NOMO-1 treated with dmso at 0.1 percent for 144 hours (cell line): ENCODE measurements at regions not wholly inside any gene's neighbourhood (a gene's known extent, or its start where the extent isn't known, plus 50 kb on each side); places are given as distances from the start of the nearest gene placed in this dataset.

Experiments used
- DNase-seq: peaks from one replicate; lab custom pipeline; 2025; ENCODE audit not compliant: unreplicated experiment; lab: John Stamatoyannopoulos, UW

DNA sequence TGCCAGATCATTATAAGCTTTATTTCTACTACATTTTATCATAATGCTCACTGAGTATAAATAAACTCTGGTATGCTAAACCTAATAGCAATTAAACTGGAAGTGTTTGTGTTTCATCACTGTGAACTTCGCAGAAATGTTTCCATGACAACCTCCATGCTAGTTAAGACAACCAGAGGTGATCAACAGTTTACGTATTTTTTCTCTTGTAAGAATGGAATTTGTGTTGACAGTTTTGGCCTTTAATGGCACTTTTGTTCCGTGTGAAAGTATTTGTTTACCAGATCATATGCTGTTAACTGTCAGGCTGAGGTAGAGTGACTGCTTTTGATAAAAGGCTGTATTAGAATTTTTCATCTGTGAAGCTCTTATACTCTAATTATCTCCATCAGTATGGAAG lies 212.1 kb upstream of the PPP1R3A start:
- DNase-seq = no peak

DNA sequence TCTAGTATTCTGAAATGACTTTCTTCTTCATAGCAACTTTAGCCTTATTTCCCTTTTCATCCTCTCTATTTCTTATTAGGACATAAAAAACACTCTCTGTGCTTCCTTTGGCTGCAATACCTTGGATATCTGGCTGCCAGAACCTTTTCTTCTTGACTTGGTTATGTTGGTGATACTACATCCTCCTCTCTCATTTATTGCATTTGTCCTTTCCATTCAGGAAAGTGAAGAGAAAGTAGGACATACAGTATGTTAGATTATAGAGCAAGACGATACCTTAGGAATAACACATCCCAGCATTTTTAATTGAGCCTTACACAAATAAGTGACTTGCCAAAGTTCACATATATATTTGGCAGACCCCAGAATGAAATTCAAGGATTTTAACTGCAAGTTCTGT lies 210.1 kb upstream of the PPP1R3A start:
- DNase-seq = no peak

DNA sequence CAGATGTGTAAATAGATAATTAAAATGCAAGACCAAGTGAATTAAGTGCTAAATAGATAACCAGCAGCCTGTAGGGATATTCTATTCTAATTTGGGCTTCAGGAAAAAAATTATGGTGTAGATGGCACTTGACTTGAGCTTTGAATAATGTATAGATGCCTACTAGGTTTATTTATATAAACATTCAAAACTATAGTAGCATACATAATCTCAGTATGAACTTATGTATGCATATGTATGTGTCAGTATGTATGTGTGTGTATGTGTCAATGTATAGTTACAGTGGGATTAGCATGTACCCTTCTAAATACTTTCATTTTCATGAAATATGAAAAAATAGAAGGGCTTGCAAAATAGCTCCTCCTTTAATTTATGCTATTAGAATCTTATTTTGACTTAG lies 207.3 kb upstream of the PPP1R3A start:
- no peak for DNase-seq

DNA sequence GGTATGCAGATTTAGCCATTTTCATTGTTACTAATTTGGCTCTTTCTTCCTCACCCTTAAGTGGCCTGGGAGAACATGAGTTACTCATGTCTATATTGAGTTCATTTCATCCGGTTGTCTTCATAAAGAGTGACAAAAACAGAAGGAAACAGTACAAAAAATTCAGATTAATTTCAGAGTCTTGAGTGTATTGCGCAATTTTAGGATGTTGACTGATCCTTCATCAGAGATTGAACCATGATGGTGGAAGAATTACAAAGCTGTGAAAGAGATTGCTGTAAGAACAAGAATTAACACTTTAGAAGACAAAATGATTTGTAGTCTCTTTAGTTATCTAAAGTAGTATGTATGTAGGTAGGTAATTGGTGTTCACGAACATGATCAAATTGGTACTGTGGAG lies 194.0 kb upstream of the PPP1R3A start:
- DNase-seq = no peak

DNA sequence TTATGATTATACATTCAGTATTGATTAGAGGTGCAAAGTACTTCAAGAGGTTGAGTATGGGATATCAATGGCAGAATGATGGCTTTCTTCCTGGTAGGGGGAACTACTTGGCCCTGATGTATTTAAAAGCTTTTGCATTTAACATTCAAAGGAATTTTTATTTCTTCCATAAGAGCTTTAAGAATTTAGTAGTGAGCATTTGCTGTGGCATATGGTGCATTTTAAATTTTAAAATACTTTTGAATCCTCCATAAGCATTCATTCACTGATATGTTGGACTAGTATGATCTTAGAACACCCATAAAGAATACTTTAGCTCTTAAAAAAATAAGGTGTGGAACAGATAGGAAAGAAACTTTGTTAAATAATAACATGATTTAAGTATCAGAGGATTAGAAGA lies 191.9 kb upstream of the PPP1R3A start:
- DNase-seq = no peak

DNA sequence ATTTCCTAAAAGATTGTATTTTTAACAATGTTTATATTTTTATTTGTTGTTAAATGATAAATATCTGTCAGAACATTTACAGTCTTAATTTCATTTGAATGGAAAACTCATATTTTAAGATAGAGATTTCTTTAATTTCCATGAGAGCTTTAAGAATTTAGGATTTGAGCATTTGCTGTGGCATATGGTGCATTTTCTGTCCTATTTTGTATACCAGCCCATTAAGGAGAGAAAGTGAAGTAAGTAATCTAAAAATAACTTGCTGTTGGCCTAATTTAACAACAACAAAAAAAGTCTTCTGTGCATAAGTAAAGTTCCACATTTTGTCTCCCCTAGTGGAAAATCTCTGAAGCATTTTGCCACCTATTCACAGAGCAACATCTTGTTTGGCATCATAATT lies 190.9 kb upstream of the PPP1R3A start:
- no peak for DNase-seq

DNA sequence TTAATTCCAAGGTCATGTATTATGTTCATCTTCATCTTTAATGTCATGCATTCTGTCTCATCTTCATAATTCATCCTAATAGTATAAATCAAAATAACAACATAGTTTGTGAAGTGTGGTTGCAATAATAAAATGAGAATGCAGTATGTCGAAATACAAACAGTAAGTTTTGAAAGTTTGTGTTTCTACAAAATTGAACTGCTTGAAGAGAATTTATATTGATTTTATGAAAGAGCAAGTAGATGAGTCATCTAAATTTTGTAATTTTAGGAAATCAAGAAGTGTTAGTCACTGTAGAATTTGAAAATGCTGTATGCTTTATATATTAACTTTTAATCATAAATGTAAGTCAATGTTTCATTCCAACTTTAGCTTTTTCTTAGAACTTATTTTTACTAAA lies 190.5 kb upstream of the PPP1R3A start:
- DNase-seq = no peak

DNA sequence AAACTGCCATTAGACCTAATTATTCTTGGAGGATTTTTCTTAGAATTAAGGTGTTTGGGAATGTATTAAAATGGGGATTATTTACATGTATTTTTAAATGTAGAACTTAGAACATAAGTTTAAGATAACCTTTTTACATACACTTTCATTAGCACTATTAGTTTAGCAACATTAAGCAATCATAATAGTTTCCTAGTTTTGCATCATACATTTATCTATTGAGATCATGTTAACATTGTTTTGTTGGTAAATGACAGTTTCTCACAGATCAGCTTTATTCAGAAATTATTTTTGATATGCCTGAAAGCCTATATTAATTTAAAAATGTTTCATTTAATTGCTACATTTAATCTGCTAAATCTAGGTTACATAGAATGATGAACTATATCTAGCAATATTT lies 189.7 kb upstream of the PPP1R3A start:
- no peak for DNase-seq

DNA sequence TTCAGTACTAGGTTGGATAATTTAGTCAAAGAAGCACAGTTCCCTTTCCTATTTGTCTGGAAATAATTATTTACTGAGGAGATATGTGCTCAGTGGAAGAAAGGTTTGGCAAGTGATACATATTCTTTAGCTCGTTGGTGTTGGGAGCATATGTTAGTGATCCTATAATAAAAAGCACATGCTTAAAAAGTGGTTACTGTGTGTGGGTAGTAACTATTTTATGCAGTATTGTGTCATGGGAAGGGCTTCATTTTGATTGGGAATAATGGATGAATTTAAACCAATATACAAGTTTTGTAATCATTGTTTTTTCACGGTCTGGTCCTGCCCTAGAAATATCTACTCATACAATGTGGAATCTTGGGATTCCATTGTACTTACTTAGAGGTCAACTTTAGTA lies 188.7 kb upstream of the PPP1R3A start:
- no peak for DNase-seq

DNA sequence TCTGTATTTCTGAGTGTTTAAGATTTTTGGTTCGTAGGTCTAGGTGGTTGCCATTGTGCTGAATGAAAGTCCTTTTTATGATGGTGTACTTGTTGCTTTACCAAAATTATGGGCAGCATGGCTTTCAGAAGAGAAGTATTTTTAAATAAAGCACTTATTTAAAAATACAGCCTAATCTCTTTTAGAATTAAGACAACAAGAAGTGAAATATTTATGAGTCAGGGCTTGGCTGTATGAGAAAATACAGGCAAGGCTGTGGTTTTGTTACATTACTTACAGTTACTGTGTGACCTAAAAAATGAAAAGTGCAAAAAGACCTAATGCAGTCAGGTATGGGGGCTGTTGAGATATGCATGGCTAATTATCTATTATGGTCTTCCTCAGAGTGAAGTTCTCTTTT lies 185.2 kb upstream of the PPP1R3A start:
- DNase-seq = no peak

DNA sequence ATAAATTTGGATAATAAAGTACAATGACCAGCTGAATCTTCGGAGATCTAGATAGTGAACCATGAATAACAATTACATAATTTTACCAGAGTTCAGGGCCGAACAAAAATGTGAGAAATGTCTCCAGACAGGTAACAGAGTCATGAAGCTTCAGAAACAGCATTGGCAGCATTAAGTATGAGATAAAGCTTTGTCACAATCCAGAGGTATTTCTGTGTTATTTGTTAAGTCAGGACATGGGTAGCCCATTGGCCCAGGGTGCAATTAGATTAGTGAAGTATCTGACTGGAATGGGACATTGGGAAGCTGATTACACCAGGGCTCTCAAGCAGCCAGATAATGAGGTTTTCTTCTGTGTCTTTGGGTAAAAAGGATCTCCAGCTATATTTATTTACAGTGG lies 184.2 kb upstream of the PPP1R3A start:
- no peak for DNase-seq

DNA sequence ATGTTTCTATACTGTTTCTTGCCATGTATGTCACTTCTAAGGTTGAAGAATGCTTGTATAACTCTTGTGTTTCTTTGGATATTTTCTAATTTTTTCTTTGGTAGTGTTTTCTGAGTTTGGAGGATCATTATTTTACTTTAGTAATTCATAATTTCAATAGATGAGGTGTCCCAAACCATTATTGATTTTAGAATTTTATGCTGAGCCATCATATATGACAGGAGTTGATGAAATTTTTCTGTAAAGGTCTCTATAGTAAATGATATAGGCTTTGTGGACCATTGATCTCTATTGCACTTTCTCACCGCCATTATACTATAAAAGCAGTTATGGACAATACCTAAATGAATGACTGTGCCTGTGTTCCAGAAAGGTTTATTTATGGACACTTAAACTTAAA lies 183.3 kb upstream of the PPP1R3A start:
- no peak for DNase-seq

DNA sequence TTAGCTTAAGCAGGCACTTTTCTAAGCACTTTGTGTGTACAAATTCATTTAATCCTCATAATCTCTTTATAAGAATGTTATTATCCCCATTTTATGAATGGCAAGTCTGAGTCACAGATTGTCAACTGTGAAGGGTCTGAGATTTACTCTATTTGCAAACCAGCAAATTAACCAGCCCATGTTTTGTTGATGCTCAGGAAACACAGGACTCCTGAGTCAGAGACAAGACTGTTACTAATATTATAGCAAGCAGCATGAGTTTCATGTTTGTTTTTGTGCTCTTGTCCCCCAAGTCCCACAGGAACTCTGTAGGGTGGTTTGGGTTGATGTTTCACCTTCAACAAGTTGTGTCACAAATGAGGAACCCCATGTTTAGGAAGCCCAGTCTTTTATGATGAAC lies 182.0 kb upstream of the PPP1R3A start:
- DNase-seq = no peak

DNA sequence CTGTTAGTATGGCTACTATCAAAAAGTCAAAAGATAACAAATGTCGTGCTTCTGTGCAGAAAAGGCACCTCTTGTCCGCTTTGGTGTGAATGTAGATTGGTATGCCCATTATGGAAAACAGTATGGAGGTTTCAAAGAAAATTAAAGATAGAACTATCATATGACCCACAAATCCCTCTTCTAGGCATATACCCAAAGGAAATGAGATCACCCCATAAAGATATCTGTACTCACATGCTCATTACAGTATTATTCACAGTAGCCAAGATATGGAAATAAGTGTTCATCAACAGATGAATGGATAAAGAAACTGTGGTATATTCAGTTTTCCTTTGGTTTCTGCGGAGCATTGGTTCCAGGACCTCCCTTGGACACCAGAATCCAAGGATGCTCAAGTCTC lies 180.5 kb upstream of the PPP1R3A start:
- no peak for DNase-seq

DNA sequence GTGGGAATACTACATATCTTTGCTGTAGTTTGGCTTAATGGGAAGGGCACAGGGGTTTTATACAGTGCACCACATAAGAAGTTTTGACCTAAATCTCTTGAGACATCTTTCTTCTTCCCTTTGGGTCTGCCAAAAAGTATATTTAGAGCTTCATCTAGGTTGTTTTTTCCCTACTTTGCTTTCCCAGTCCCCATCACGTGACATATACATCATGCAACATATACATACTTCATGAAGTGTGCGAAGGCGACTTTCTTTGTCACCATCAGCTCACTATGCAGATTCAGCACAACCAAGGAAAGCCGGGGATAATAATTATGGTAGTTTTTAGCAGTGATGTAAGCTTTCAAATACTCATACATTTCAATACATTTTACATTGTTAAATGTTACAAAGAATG lies 177.1 kb upstream of the PPP1R3A start:
- no peak for DNase-seq

DNA sequence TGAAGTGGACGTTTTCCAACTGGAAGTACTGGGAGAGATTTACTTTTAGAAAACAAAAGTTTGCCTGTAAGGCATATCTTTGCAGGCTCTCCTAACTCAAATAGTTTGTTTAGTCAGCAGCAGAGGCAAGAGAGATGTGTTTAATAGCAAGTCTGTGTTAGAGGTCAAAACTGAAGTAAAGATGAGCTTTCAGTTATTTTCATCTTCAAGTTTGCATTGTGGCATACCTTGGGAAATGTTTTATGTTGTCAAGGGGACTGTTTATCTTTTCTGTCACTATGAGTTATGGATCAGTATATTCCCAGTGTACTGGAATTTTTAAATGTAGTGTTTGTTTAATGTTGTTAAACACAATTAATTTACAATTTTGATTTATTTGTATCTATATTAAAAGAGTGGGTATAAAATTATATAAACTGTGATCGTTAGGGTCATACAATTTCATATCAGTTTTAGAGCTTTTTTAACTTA lies 169.7 kb upstream of the PPP1R3A start:
- no peak for DNase-seq

DNA sequence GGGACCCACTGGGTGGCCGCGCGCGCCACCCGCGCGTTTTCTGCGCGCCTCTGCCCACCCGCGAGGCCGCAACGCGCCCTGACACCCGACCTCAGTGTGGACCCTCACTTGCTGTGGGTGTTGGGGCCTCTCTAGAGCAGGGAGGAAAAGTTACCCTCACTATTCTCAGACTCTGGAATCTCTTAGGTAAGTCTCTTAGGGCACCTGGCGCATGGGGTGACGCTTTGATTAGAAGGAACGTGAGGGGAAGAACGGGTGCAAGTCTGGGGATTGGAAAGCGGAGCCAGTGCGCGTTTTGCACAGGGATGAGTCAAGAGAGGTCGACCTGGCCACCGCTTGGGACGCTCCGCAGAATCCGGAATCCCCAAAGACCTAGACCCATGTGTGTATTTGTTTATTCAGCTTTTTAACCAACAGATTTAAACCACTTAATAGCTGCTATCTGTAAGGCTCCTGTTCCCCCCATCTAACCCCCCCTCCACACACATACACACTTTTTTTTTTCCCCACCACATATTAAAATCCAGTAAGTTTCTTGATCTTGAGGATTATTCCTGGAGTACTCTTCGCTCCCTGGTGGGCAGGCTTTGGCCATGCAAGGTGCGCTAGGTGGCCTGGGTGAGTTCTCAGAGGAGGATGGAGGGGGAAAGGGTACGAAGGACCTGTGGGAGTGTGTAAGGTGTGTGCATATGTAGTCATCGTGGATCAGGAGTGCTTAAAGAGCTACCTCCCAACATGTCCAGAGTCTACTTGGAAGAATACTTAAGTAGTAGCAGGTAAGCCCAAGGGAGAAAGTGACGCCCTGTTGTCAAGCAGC lies 169.1 kb upstream of the PPP1R3A start:
- DNase-seq = no peak

DNA sequence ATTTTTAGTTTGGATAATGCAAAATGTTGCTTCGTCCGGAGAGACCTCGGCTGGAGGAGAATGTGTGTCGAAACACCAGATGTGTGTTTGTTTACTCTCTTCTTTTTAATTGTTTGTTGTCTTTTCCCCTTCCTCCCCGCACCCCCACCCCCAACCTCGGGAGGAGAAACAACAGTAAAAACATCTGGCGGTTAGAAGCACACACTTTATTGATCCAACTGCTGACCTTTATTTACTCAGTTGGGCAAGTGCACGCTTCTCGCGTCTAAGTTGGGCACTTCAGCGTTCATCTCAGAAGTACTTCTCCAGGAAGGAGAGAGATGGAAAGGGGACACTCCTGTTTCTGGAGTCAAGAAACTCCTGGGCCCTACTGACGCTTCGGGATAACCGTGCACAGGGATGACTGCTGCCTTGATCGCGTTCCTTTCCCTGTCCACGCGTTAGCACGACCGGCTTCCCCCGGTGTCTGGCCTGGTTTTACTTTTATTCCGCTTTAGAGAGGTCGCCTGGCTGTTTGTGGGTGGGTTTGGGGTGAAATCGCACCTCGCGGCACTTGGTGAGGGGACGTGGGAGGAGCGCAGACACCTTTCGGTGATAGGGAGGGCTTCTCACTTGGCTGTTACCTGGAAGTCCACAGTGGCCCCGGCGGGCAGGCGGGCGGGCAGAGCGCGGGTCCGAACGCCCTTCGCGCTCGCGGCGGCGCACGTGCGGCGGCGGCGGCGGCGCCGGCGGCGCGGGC lies 168.3 kb upstream of the PPP1R3A start:
- DNase-seq = no peak

DNA sequence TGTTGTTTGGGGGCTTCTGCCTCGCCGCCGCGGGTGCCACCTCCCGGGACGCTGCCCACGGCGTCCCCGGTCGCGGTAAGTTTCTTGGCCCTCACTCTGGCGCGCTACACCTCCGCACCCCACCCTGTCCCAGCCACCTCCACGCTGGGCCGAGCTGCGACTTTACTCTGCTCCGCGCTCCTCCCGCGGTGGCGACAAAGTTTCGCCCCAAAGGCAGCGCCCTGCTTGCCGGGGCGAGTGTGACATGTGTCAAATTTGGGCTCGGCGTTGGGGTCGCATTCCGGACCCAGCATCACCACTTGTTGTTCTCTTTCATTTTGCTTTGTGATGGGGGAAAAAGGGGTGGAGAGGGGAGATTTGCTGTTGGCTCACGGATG lies 167.7 kb upstream of the PPP1R3A start:
- DNase-seq = no peak

DNA sequence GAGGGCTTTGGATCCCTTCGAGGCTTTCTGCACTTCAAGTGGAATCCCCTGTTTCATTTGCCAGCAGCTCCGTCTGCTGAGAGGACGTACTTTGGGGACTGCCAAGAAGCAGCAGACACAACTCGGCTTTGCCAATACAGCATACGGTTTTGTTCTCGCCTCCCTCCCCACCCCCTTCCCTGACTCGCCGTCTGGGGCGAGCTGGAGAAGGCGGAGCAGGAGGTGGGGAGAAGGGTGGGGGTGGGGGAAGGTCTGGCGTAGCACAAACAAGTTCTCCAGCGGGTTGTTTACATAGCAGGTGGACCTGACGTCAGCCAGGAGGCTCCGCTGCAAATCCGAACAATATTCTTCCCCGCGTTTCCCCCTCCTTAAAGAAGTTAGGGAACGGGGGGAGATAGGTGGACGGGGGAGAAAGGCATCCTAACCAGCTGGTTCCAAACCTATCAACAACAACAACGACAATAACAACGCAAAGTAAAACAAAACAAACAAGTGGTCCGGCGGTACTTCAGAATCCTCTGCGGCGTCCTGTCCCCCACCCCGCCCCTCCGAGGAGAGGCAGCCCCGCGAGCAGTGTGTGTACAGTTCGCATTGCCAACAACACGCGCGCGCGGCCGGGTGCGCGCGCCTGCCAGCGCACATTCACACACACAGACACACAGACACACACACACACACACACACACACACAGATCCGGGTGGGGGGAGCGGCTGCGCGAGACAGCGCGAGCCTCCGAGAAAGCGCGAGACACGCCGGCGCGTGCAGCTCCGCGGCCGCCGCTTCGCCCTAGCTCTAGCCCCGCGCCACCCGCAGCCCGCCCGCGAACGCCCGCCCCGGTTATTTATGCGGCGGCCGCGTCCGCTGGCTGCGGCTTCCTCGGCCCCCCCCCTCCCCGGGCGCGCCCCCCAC lies 167.0 kb upstream of the PPP1R3A start:
- no peak for DNase-seq

DNA sequence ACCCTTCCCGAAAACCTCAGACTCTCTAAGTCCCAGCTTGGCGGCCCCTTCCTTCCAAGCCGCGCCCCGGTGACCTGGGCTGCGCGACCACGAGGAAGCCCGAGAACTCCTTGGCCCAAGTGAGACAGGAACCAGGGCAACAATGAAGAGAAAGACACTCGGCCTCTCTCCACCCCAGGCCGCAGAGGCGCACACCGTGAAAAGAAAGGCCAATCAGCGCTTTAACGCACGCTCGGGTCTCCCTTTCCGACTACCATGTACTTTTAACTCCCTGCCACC lies 166.4 kb upstream of the PPP1R3A start:
- DNase-seq = no peak
